Activated CD4-positive, alpha-beta T cell treated with anti-CD3 and anti-CD28 coated beads for 36 hours (primary cell): ENCODE measurements at regions not wholly inside any gene's neighbourhood (a gene's known extent, or its start where the extent isn't known, plus 50 kb on each side); places are given as distances from the start of the nearest gene placed in this dataset.

Source experiments
- ATAC-seq: fragments of 200-7000 bp; cut with Tn5 transposase; one replicate; pipeline ENCODE4 v1.10.0; 2021; ENCODE audit warnings: mild to moderate bottlenecking, moderate library complexity
- CTCF ChIA-PET: fragments of 350-600 bp; sonication (Branson Sonifier 250); formaldehyde crosslinking; loops from one replicate; lab custom pipeline; 2021; ENCODE audit warnings: antibody characterized with exemption; lab: Charles Lee
- POLR2A ChIA-PET: fragments of 350-600 bp; sonication (Branson Sonifier 250); formaldehyde crosslinking; loops from one replicate; lab custom pipeline; 2021; ENCODE audit warnings: antibody characterized with exemption, inconsistent platforms; lab: Charles Lee
- DNase-seq: peaks from one replicate; pipeline ENCODE4 v3.0.0-alpha.2; 2020
- H3K27ac Mint-ChIP-seq: one replicate; pipeline ENCODE4 v1.8.0; 2021; ENCODE audit warnings: mixed read lengths
- H3K27me3 Mint-ChIP-seq: one replicate; pipeline ENCODE4 v1.8.0; 2021; ENCODE audit warnings: mixed read lengths
- H3K36me3 Mint-ChIP-seq: one replicate; pipeline ENCODE4 v1.8.0; 2021; ENCODE audit warnings: low read depth, mixed read lengths
- H3K4me1 Mint-ChIP-seq: one replicate; pipeline ENCODE4 v1.8.0; 2021; ENCODE audit warnings: mixed read lengths
- H3K4me3 Mint-ChIP-seq: one replicate; pipeline ENCODE4 v1.8.0; 2021; ENCODE audit warnings: mild to moderate bottlenecking, moderate library complexity, mixed read lengths
- H3K9me3 Mint-ChIP-seq: one replicate; pipeline ENCODE4 v1.8.0; 2021; ENCODE audit warnings: low read depth, mixed read lengths
- intact Hi-C, 2 experiments: fragments of 100-400 bp; cut with DNase I in 1 of 2; cut with micrococcal nuclease in 1 of 2; formaldehyde crosslinking; loops; one replicate each; pipeline versions ENCODE4 v1.14.2 to v1.15.1; 2022 to 2024; cut with DNase I, micrococcal nuclease

DNA sequence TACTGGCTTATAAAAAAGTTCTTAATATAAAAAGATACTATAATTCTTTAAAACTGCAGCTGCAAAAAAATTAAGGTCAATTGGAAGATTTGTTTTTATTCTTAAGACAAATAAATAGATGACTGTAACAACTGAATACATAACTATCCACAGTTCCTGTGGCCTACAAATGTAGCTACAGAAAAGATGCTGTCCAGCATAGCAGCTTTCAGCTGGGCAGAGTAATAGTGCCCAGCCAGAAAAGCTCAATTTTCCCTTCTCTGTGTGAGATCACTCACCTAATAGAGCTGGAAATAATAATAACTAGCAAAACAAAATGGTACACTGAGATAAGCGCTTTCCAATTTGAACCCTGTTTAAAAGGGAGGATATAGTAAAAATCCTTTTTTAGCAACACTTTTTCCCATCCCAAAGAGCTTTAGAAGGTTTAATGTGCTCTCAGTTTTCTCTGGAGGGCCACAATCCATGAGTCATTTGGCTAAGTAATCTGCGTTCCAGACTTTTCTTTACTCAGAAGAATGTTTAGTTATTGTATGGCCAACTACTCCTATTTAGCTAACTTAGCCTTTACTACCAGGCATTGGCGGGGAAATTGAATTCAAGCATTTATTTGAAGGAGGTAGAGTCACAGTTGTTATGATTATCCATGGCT is 158.1 kb upstream of the SLC39A10 start:
- H3K36me3 Mint-ChIP-seq: no peaks in the 10 kb centered on the region
- no peak overlapping the region for H3K4me3 Mint-ChIP-seq
- H3K27me3 Mint-ChIP-seq: no peaks in the 10 kb centered on the region
- H3K9me3 Mint-ChIP-seq: no peaks in the 10 kb centered on the region
- H3K4me1 Mint-ChIP-seq: peaks cover 32% of the 10 kb centered on the region
- ChIA-PET CTCF (interaction anchor here (0.7 to 2.8 kb wide), 8 partner anchors 15 to 568 kb away, joined by 3 to 23 read pairs (median 4); no protein-coding TSS in a partner anchor), POLR2A (interaction anchor here (0.5 kb wide), 1 partner anchor 34 kb away, joined by 3 read pairs; no protein-coding TSS in a partner anchor)
- H3K27ac Mint-ChIP-seq: no peak overlapping the region
- ATAC-seq (no peak), DNase-seq (no peak)
- intact Hi-C loops: loop anchor here (1.0 to 10.0 kb wide), 3 partner anchors 158 to 566 kb away; partner anchors contain the start of genes DNAH7 (in 1 of the 2) and SLC39A10 (in 1 of the 2)

DNA sequence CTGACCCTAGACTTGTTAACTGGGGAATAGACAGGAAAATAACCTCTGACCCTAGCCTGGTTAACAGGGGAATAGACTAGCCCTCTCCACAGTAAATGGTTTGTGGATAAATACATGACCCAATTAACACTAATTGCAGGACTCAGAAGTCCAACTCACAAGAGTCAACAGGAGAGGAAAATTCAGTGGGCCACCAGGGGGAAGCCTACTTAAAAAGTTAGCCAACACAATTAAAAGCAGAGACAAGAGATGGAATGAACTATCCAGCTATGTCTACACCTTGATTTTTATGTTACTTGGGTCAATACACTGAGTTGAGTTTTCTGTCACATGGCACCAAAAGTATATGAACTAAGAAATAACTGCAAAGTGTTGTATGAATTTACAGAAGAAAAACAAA is 158.8 kb upstream of the SLC39A10 start:
- peak overlapping the region; percentile 49 for H3K27ac Mint-ChIP-seq
- no peaks in the 10 kb centered on the region for H3K9me3 Mint-ChIP-seq
- ChIA-PET POLR2A (interaction anchor here (0.6 kb wide), 1 partner anchor 44 kb away, joined by 4 read pairs; no protein-coding TSS in a partner anchor), CTCF (interaction anchor here (1.2 to 2.8 kb wide), 4 partner anchors 15 to 168 kb away, joined by 3 to 23 read pairs (median 4); no protein-coding TSS in a partner anchor)
- no peak overlapping the region for H3K4me3 Mint-ChIP-seq
- intact Hi-C loops: loop anchor here (1.0 to 10.0 kb wide), 3 partner anchors 159 to 567 kb away; partner anchors contain the start of genes DNAH7 (in 1 of the 2) and SLC39A10 (in 1 of the 2)
- peak; percentile 42 for ATAC-seq
- peaks cover 31% of the 10 kb centered on the region for H3K4me1 Mint-ChIP-seq
- H3K27me3 Mint-ChIP-seq: no peaks in the 10 kb centered on the region
- peak; percentile 68 for DNase-seq
- H3K36me3 Mint-ChIP-seq: no peaks in the 10 kb centered on the region

DNA sequence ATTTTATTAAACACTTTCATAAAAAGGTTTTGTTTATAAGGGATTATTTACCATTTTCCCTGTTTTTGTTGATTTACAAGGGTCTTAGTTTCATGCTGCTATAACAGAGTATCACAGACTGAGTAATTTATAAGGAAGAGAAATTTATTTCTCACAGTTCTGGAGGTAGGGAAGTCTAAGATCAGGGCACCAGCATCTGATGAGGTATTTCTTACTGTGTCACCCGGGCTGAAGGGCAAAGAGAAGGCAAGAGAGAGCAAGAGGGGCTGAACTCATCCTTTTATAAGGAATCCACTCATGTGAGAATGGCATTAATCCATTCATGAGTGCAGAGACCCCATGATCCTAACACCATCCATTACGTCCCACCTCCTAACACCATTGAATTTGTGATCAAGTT is 160.0 kb upstream of the SLC39A10 start:
- intact Hi-C loops: loop anchor here in 1 of 2 experiments (10.0 kb wide), 1 partner anchor 568 kb away; the partner anchor contains the start of gene DNAH7
- no peaks in the 10 kb centered on the region for H3K36me3 Mint-ChIP-seq
- DNase-seq (no peak), ATAC-seq (no peak)
- H3K27me3 Mint-ChIP-seq: no peaks in the 10 kb centered on the region
- CTCF ChIA-PET: interaction anchor here (1.4 kb wide), 1 partner anchor 169 kb away, joined by 3 read pairs; no protein-coding TSS in a partner anchor
- H3K4me3 Mint-ChIP-seq: no peak overlapping the region
- POLR2A ChIA-PET: no interaction called here
- no peaks in the 10 kb centered on the region for H3K9me3 Mint-ChIP-seq
- H3K4me1 Mint-ChIP-seq: peaks cover 28% of the 10 kb centered on the region
- no peak overlapping the region for H3K27ac Mint-ChIP-seq

DNA sequence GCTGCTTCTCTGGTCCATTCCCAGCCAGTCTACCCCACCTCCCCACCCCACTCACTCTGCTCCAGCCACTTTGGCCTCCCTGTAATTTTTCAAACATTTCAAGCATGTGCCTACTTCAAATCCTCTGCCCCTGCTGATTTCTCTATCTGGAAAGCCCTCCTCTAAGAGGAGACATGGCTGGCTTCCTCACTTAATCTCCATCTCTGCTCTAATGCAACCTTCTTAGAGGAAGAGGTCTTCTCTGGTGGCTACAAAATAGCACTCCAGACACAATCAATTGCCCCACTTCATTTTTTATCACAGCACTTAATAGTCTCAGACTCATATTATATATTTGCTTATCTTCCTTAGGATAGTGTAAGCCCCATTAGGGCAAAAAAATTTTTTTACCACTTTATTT is 161.1 kb upstream of the SLC39A10 start:
- POLR2A ChIA-PET: no interaction called here
- H3K4me3 Mint-ChIP-seq: no peak overlapping the region
- no peaks in the 10 kb centered on the region for H3K9me3 Mint-ChIP-seq
- intact Hi-C loops: loop anchor here in 1 of 2 experiments (10.0 kb wide), 1 partner anchor 569 kb away; the partner anchor contains the start of gene DNAH7
- H3K36me3 Mint-ChIP-seq: no peaks in the 10 kb centered on the region
- DNase-seq (no peak), ATAC-seq (no peak)
- CTCF ChIA-PET: no interaction called here
- H3K27ac Mint-ChIP-seq: no peak overlapping the region
- H3K27me3 Mint-ChIP-seq: no peaks in the 10 kb centered on the region
- peaks cover 28% of the 10 kb centered on the region for H3K4me1 Mint-ChIP-seq

- DNase-seq (no peak), ATAC-seq (no peak)
- CTCF ChIA-PET: interaction anchor here (0.6 kb wide), 1 partner anchor 35 kb away, joined by 3 read pairs; no protein-coding TSS in a partner anchor
- intact Hi-C loops: loop anchor here in 1 of 2 experiments (10.0 kb wide), 1 partner anchor 569 kb away; the partner anchor contains the start of gene DNAH7
- Mint-ChIP-seq H3K4me3 (no peak overlapping the region), H3K27ac (no peak overlapping the region), H3K36me3 (no peaks in the 10 kb centered on the region), H3K27me3 (no peaks in the 10 kb centered on the region), H3K4me1 (peaks cover 24% of the 10 kb centered on the region), H3K9me3 (no peaks in the 10 kb centered on the region)
- POLR2A ChIA-PET: no interaction called here
These were observed 161.7 kb upstream of the SLC39A10 start for GRCh38 chr2:195495351-195495750.

DNA sequence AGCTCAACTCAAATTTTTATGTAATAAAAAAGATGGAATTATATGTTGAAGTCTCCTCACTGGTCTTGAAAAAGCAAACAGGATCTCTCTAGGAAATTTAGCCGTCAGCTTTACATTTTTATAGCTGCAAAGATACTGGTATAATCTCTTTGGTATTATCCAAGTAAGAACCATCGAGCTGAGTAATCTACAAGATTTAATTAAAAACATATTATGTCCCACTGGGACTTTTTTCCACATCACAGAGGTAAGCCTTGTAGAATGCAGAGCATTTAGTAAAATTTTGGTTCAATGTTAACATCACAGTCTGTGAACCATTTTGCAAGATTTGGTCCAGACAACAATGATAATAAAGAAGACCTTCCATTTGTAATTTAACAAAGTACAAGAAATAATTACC is 162.6 kb upstream of the SLC39A10 start:
- DNase-seq: no peak
- ATAC-seq: no peak
- no peaks in the 10 kb centered on the region for H3K27me3 Mint-ChIP-seq
- H3K36me3 Mint-ChIP-seq: no peaks in the 10 kb centered on the region
- H3K4me3 Mint-ChIP-seq: no peak overlapping the region
- intact Hi-C loops: loop anchor here in 1 of 2 experiments (10.0 kb wide), 1 partner anchor 570 kb away; the partner anchor contains the start of gene DNAH7
- no peak overlapping the region for H3K27ac Mint-ChIP-seq
- peaks cover 20% of the 10 kb centered on the region for H3K4me1 Mint-ChIP-seq
- POLR2A ChIA-PET: no interaction called here
- CTCF ChIA-PET: no interaction called here
- H3K9me3 Mint-ChIP-seq: no peaks in the 10 kb centered on the region

DNA sequence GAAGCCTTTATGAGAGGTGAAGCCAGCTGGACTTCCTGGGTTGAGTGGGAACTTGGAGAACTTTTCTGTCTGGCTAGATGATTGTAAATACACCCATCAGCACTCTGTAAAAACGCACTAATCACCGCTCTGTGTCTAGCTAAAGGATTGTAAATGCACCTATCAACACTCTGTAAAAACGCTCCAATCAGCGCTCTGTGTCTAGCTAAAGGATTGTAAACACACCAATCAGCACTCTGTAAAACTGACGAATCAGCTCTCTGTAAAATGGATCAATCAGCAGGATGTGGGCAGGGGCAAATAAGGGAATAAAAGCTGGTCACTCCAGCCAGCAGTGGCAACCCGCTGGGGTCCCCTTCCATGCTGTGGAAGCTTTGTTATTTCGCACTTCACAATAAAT is 163.6 kb upstream of the SLC39A10 start:
- Mint-ChIP-seq H3K27ac (no peak overlapping the region), H3K4me1 (peaks cover 14% of the 10 kb centered on the region), H3K27me3 (no peaks in the 10 kb centered on the region), H3K36me3 (no peaks in the 10 kb centered on the region), H3K9me3 (no peaks in the 10 kb centered on the region), H3K4me3 (no peak overlapping the region)
- intact Hi-C loops: loop anchor here in 1 of 2 experiments (10.0 kb wide), 1 partner anchor 571 kb away; the partner anchor contains the start of gene DNAH7
- ATAC-seq (no peak), DNase-seq (no peak)
- POLR2A ChIA-PET: no interaction called here
- CTCF ChIA-PET: interaction anchor here (1.4 kb wide), 1 partner anchor 18 kb away, joined by 3 read pairs; no protein-coding TSS in a partner anchor

DNA sequence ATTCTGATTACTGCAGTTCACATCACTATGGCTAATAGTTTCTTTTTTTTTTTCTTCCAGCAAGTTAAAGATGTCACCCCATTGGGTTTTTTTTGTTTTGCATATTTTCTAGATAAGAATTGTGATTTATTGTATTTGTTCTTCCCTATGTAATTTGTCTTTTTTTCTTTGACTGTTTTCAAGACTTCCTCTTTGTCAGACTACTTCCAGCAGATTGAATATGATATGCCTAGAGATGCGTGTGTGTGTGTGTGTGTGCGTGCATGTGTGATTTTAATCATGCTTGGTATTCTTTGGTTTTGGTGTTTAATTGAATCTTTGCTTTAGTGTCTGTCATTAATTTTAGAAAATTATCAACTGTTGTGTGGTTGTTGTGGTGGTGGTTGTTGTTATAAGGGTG is 166.7 kb upstream of the SLC39A10 start:
- POLR2A ChIA-PET: no interaction called here

DNA sequence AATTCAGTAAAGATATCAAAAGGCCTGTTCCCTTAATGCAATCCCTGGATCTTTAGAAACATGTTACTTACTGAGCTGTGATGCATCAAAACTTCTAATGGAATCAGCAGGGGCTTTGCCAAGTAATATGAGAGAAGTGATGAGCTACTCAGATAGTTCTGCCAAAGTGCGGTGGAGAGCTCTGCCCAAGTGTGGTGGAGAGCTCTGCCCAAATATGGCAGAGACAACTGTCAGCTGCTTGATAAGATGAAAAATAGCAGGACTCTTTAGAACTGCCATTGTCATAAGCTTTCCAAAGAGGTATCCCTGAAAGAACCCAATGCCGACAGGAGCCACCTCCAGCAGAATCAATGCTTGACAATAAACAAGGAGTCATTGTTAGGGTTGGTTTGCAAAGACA is 167.9 kb upstream of the SLC39A10 start:
- ATAC-seq: no peak
- H3K4me3 Mint-ChIP-seq: no peak overlapping the region
- H3K36me3 Mint-ChIP-seq: no peaks in the 10 kb centered on the region
- H3K27me3 Mint-ChIP-seq: no peaks in the 10 kb centered on the region
- DNase-seq: no peak
- no peak overlapping the region for H3K27ac Mint-ChIP-seq
- H3K9me3 Mint-ChIP-seq: no peaks in the 10 kb centered on the region
- intact Hi-C loops: no loop called here
- ChIA-PET POLR2A (no interaction called here), CTCF (interaction anchor here (0.6 to 1.3 kb wide), 4 partner anchors 32 to 171 kb away, joined by 3 read pairs; no protein-coding TSS in a partner anchor)
- peaks cover 20% of the 10 kb centered on the region for H3K4me1 Mint-ChIP-seq

More for the DNA sequence above, 166.7 kb upstream of the SLC39A10 start:
- H3K4me1 Mint-ChIP-seq: peaks cover 20% of the 10 kb centered on the region
- no peak for DNase-seq
- intact Hi-C loops: loop anchor here in 1 of 2 experiments (10.0 kb wide), 1 partner anchor 574 kb away; the partner anchor contains the start of gene DNAH7
- CTCF ChIA-PET: interaction anchor here (0.7 to 1.3 kb wide), 2 partner anchors 170 to 177 kb away, joined by 3 read pairs; no protein-coding TSS in a partner anchor
- no peak for ATAC-seq
- no peak overlapping the region for H3K4me3 Mint-ChIP-seq
- no peaks in the 10 kb centered on the region for H3K36me3 Mint-ChIP-seq
- no peaks in the 10 kb centered on the region for H3K27me3 Mint-ChIP-seq
- H3K9me3 Mint-ChIP-seq: no peaks in the 10 kb centered on the region
- no peak overlapping the region for H3K27ac Mint-ChIP-seq

- POLR2A ChIA-PET: no interaction called here
- peaks cover 20% of the 10 kb centered on the region for H3K4me1 Mint-ChIP-seq
- H3K27ac Mint-ChIP-seq: no peak overlapping the region
- DNase-seq (no peak), ATAC-seq (no peak)
- CTCF ChIA-PET: interaction anchor here (0.8 to 1.2 kb wide), 2 partner anchors 32 to 124 kb away, joined by 3 read pairs; no protein-coding TSS in a partner anchor
- H3K36me3 Mint-ChIP-seq: no peaks in the 10 kb centered on the region
- intact Hi-C loops: no loop called here
- no peak overlapping the region for H3K4me3 Mint-ChIP-seq
- no peaks in the 10 kb centered on the region for H3K9me3 Mint-ChIP-seq
- no peaks in the 10 kb centered on the region for H3K27me3 Mint-ChIP-seq
These were observed 168.5 kb upstream of the SLC39A10 start for GRCh38 chr2:195488567-195488966.

DNA sequence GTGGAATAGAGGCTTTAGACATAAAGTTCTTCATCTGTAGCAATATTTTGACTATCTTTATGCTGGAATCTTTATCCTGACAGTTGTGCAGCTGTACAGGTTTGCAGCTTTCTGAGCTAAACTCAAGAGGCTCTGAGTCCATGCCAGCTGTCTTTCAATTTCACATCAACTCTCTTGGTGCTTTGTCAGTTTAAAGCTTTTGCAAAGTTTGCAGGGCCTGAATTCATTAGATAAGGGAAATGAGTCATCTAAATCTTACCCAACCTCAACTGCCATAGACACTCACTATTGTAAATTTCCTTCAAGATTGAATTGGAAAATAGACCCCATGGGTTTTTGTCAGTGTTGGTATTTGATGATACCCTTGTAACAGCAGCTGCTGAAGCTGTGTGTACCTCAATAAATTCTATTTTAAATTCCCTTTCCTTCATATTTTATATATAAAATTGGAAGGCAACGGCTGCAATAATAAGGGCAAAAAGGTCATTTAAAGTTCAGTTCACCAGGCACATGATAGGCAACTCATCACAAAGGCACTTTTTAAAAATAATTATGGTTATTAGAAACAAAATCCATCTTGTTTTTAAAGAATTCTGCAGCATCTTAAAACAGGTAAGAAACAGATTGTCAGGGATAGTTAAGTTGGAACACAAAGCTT is 169.9 kb upstream of the SLC39A10 start:
- H3K36me3 Mint-ChIP-seq: peaks cover 2% of the 10 kb centered on the region
- ChIA-PET CTCF (interaction anchor here (0.9 to 1.7 kb wide), 2 partner anchors 23 to 173 kb away, joined by 3 to 9 read pairs; no protein-coding TSS in a partner anchor), POLR2A (interaction anchor here (1.0 kb wide), 1 partner anchor 75 kb away, joined by 4 read pairs; no protein-coding TSS in a partner anchor)
- ATAC-seq: peak; percentile 82
- H3K27me3 Mint-ChIP-seq: no peaks in the 10 kb centered on the region
- H3K4me3 Mint-ChIP-seq: no peak overlapping the region
- intact Hi-C loops: loop anchor here (1.0 to 2.0 kb wide), 4 partner anchors 9 to 172 kb away; no protein-coding TSS in a partner anchor
- H3K9me3 Mint-ChIP-seq: peaks cover 1% of the 10 kb centered on the region
- H3K4me1 Mint-ChIP-seq: peaks cover 20% of the 10 kb centered on the region
- no peak overlapping the region for H3K27ac Mint-ChIP-seq
- peak; percentile 11 for DNase-seq
